SIG-M5 treated with dmso at 0.1 percent for 504 hours (cell line): ENCODE measurements at regions not wholly inside any gene's neighbourhood (a gene's known extent, or its start where the extent isn't known, plus 50 kb on each side); places are given as distances from the start of the nearest gene placed in this dataset.

Experiments
- DNase-seq: peaks from one replicate; lab custom pipeline; 2025; ENCODE audit not compliant: unreplicated experiment; lab: John Stamatoyannopoulos, UW

GRCh38 chr5:82330530-82331270, 52.5 kb upstream of the RPS23 start:
- DNase-seq, result no peak

- DNase-seq, result no peak
Measured at GRCh38 chr5:82329393-82329792, 51.2 kb upstream of the RPS23 start.
